K562 (cell line): ENCODE measurements at regions not wholly inside any gene's neighbourhood (a gene's known extent, or its start where the extent isn't known, plus 50 kb on each side); places are given as distances from the start of the nearest gene placed in this dataset.

Experiments
- BRCA1 ChIP-seq, 2 experiments: fragments of 450-650 bp in 1 of 2; sonication (generic) in 1 of 2; formaldehyde crosslinking in 1 of 2; IDR thresholded peaks; 2 replicates each; pipeline versions ENCODE4 v1.5.0 to v1.6.1; 2017 to 2020; ENCODE audit warnings: mild to moderate bottlenecking in 1 of 2, missing genetic modification reagents in 1 of 2
- TF ChIP-seq, protein P1 (sequence below): fragments of 450-650 bp; IDR thresholded peaks from 2 replicates; pipeline ENCODE4 v1.6.1; 2016

DNA sequence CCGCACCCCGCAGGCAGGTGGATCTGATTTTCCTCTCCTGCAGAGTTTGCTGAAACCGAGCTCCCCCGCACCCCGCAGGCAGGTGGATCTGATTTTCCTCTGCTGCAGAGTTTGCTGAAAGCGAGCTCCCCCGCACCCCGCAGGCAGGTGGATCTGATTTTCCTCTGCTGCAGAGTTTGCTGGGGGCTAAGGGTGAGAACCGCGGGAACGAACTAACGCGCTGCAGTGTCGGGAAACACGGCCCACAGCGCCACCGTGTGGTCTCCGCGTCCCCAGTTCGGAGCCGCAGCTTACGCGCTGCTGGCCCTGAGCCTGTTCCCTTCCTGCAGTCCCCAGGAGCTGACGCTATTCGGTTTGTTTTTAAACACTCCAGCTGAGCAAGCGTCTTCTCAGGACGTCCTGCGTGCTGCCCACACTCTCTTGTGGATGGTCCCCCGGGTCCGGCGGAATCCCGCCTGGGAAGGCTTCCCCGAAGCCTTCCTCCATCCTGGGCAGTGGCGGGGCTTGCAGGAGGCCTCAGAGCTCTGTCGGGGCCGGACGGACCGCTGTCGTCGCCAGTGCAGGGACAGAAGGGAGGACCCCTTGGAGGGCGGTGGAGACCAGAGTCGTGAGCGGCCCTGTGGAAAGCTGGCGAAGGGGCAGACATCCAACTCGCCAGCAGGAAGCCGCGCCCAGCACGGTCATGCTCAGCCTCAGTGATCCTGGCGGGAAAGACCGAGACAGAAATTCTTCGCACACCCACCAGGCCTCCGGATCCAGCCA is 121.2 kb upstream of the LPCAT1 start:
- TF ChIP-seq, protein P1, sequence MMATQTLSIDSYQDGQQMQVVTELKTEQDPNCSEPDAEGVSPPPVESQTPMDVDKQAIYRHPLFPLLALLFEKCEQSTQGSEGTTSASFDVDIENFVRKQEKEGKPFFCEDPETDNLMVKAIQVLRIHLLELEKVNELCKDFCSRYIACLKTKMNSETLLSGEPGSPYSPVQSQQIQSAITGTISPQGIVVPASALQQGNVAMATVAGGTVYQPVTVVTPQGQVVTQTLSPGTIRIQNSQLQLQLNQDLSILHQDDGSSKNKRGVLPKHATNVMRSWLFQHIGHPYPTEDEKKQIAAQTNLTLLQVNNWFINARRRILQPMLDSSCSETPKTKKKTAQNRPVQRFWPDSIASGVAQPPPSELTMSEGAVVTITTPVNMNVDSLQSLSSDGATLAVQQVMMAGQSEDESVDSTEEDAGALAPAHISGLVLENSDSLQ, result no peak
- TF ChIP-seq BRCA1 (IDR thresholded peaks at IDR 0.05) (no peak), BRCA1 (CRISPR knock-in tag; IDR thresholded peaks at IDR 0.05) (no peak)
